ENCODE measurements at regions not wholly inside any gene's neighbourhood (a gene's known extent, or its start where the extent isn't known, plus 50 kb on each side); places are given as distances from the start of the nearest gene placed in this dataset.

GRCh38 chr2:236445678-236446077 is 123.9 kb upstream of the ACKR3 start:
- H3K27me3 ChIP-seq (ENCODE audit: low read length), result no peaks in the 10 kb centered on the region
- H3K9ac ChIP-seq (ENCODE audit: low read length), result no peak overlapping the region
- H3K4me2 ChIP-seq (ENCODE audit: low read depth, low read length, poor library complexity, severe bottlenecking), result no peak overlapping the region
- no peak overlapping the region for H3K4me3 ChIP-seq (ENCODE audit: insufficient read depth, low read length, poor library complexity, severe bottlenecking)
- H3K9me3 ChIP-seq (ENCODE audit: insufficient read depth, low read length), result no peaks in the 10 kb centered on the region
- TF ChIP-seq, protein P1, sequence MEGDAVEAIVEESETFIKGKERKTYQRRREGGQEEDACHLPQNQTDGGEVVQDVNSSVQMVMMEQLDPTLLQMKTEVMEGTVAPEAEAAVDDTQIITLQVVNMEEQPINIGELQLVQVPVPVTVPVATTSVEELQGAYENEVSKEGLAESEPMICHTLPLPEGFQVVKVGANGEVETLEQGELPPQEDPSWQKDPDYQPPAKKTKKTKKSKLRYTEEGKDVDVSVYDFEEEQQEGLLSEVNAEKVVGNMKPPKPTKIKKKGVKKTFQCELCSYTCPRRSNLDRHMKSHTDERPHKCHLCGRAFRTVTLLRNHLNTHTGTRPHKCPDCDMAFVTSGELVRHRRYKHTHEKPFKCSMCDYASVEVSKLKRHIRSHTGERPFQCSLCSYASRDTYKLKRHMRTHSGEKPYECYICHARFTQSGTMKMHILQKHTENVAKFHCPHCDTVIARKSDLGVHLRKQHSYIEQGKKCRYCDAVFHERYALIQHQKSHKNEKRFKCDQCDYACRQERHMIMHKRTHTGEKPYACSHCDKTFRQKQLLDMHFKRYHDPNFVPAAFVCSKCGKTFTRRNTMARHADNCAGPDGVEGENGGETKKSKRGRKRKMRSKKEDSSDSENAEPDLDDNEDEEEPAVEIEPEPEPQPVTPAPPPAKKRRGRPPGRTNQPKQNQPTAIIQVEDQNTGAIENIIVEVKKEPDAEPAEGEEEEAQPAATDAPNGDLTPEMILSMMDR (IDR thresholded peaks at IDR 0.05; ENCODE audit: insufficient read depth, low read length, poor library complexity, severe bottlenecking), result no peak
- TF ChIP-seq EZH2phosphoT487 (conservative IDR thresholded peaks at IDR 0.05; ENCODE audit: low read length), result no peak
- H4K20me1 ChIP-seq (ENCODE audit: low read depth, low read length), result no peaks in the 10 kb centered on the region
- no peak overlapping the region for H2AFZ ChIP-seq (ENCODE audit: low read depth, low read length, severe bottlenecking)
- no peaks in the 10 kb centered on the region for H3K36me3 ChIP-seq (ENCODE audit: low read length)
- no peaks in the 10 kb centered on the region for H3K79me2 ChIP-seq (ENCODE audit: insufficient read depth, low read length)
- H3K9me2 ChIP-seq (replicated peaks; ENCODE audit: insufficient read depth, low read length), result no peaks in the 10 kb centered on the region
- H3K27ac ChIP-seq (ENCODE audit: low read depth, low read length), result no peak overlapping the region
- H3F3A ChIP-seq (ENCODE audit: insufficient read depth), result no peaks in the 10 kb centered on the region

DNA sequence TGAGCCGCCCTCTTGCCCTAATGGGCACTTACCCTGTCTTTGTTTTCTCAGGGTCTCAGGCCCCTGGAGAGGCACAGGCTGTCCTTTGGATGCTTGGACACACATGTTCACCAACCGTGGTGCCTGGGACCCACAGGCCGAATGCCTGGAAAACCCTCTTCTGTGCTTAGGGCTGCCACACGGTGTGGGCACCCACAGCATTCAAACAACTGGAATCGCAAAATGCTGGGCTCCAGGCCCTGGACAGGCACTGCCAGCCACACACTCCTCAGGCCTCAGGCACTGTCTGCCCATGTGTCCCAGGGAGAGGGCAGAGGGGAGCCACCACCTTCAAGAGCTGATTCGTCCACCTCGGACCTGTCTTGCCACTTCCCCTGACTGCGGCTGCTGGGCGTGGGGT is 123.1 kb upstream of the ACKR3 start:
- TF ChIP-seq, protein P1 (IDR thresholded peaks at IDR 0.05; ENCODE audit: insufficient read depth, low read length, poor library complexity, severe bottlenecking), result no peak
- TF ChIP-seq EZH2phosphoT487 (conservative IDR thresholded peaks at IDR 0.05; ENCODE audit: low read length), result no peak
- H3K9me3 ChIP-seq (ENCODE audit: insufficient read depth, low read length), result no peaks in the 10 kb centered on the region
- H3K27ac ChIP-seq (ENCODE audit: low read depth, low read length), result no peak overlapping the region
- no peaks in the 10 kb centered on the region for H3K79me2 ChIP-seq (ENCODE audit: insufficient read depth, low read length)
- H4K20me1 ChIP-seq (ENCODE audit: low read depth, low read length), result no peaks in the 10 kb centered on the region
- H3K4me3 ChIP-seq (ENCODE audit: insufficient read depth, low read length, poor library complexity, severe bottlenecking), result no peak overlapping the region
- H3K9me2 ChIP-seq (replicated peaks; ENCODE audit: insufficient read depth, low read length), result no peaks in the 10 kb centered on the region
- H3K27me3 ChIP-seq (ENCODE audit: low read length), result no peaks in the 10 kb centered on the region
- no peaks in the 10 kb centered on the region for H3K36me3 ChIP-seq (ENCODE audit: low read length)
- H3K9ac ChIP-seq (ENCODE audit: low read length), result no peak overlapping the region
- no peak overlapping the region for H2AFZ ChIP-seq (ENCODE audit: low read depth, low read length, severe bottlenecking)
- no peak overlapping the region for H3K4me2 ChIP-seq (ENCODE audit: low read depth, low read length, poor library complexity, severe bottlenecking)
- H3F3A ChIP-seq (ENCODE audit: insufficient read depth), result no peaks in the 10 kb centered on the region

DNA sequence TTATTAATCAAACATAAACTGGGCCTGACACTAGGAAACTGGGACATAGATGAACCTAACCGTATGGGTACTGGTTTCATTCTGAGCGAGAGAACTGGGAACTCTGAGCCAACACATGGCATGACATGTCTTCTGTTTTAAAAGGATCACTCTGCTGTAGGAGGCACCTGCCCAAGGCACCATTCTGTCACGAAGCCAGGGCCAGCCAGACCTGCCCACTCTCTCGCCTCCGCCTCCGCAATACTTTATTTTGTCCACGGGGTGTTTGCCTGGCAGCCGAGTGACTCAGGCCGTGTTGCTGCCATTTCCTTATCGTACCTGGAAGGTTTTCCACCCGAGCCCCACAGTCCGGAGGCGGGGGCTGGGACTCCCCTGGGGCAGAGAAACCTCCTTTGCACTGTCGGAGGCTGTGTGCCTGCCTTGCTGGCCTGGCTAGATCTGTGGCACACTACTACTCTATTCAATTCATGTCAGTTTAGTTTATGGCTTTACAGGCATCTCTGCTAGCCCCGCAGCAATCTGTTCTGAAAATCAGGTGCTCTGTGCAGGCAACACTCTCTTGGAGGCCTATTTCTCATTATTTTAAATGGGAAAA is 120.4 kb upstream of the ACKR3 start:
- TF ChIP-seq EZH2phosphoT487 (conservative IDR thresholded peaks at IDR 0.05; ENCODE audit: low read length), result no peak
- TF ChIP-seq, protein P1 (IDR thresholded peaks at IDR 0.05; ENCODE audit: insufficient read depth, low read length, poor library complexity, severe bottlenecking), result no peak
- Histone ChIP-seq H3F3A (ENCODE audit: insufficient read depth) (no peaks in the 10 kb centered on the region), H3K36me3 (ENCODE audit: low read length) (no peaks in the 10 kb centered on the region), H3K27me3 (ENCODE audit: low read length) (no peaks in the 10 kb centered on the region), H3K9me3 (ENCODE audit: insufficient read depth, low read length) (no peaks in the 10 kb centered on the region), H3K9ac (ENCODE audit: low read length) (no peak overlapping the region), H3K4me3 (ENCODE audit: insufficient read depth, low read length, poor library complexity, severe bottlenecking) (no peak overlapping the region), H3K79me2 (ENCODE audit: insufficient read depth, low read length) (no peaks in the 10 kb centered on the region), H3K27ac (ENCODE audit: low read depth, low read length) (no peak overlapping the region), H3K4me2 (ENCODE audit: low read depth, low read length, poor library complexity, severe bottlenecking) (no peak overlapping the region), H3K9me2 (replicated peaks; ENCODE audit: insufficient read depth, low read length) (no peaks in the 10 kb centered on the region), H4K20me1 (ENCODE audit: low read depth, low read length) (no peaks in the 10 kb centered on the region), H2AFZ (ENCODE audit: low read depth, low read length, severe bottlenecking) (no peak overlapping the region)
